GM12864 (cell line): ENCODE measurements at regions not wholly inside any gene's neighbourhood (a gene's known extent, or its start where the extent isn't known, plus 50 kb on each side); places are given as distances from the start of the nearest gene placed in this dataset.
"Not testable (repeated sequence)": the region's sequence is repeated elsewhere in the genome, so short reads cannot be mapped to it uniquely, and the experiment has no call there.

Experiments used
- DNase-seq: peaks from one replicate; pipeline ENCODE4 v3.0.0-alpha.2; 2011; ENCODE audit warnings: low read depth
- H3K4me3 ChIP-seq: 2 replicates; pipeline ENCODE4 v1.5.1; 2011; ENCODE audit warnings: mild to moderate bottlenecking, low read depth, low read length, control low read depth
- TF ChIP-seq, protein P1 (sequence below): IDR thresholded peaks from 2 replicates; pipeline ENCODE4 v1.5.1; 2011; ENCODE audit warnings: low read depth, mild to moderate bottlenecking, moderate library complexity, low read length, control low read depth, inconsistent platforms; ENCODE audit errors: missing control alignments

DNA sequence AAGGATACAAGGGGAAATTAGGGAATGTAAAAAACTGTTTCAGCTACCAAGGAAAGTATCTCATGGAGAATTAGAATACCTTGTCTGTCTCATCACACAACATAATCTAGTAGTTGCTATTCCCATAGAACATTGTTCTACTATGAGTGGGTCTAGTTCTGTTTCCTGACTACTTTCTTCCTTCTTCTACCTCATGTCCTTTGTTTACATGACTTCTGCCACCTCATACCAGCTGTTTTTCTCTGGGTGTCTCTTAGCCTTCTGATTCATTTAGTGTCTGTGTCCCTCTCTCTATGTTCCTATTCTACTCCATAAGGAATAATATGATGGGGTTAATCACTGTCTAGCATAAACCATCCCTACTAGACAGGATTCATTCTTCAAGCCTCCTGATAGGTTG is 887.3 kb downstream of the DIAPH3 start:
- no peak overlapping the region for H3K4me3 ChIP-seq
- DNase-seq: no peak
- TF ChIP-seq, protein P1, sequence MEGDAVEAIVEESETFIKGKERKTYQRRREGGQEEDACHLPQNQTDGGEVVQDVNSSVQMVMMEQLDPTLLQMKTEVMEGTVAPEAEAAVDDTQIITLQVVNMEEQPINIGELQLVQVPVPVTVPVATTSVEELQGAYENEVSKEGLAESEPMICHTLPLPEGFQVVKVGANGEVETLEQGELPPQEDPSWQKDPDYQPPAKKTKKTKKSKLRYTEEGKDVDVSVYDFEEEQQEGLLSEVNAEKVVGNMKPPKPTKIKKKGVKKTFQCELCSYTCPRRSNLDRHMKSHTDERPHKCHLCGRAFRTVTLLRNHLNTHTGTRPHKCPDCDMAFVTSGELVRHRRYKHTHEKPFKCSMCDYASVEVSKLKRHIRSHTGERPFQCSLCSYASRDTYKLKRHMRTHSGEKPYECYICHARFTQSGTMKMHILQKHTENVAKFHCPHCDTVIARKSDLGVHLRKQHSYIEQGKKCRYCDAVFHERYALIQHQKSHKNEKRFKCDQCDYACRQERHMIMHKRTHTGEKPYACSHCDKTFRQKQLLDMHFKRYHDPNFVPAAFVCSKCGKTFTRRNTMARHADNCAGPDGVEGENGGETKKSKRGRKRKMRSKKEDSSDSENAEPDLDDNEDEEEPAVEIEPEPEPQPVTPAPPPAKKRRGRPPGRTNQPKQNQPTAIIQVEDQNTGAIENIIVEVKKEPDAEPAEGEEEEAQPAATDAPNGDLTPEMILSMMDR: no peak

DNA sequence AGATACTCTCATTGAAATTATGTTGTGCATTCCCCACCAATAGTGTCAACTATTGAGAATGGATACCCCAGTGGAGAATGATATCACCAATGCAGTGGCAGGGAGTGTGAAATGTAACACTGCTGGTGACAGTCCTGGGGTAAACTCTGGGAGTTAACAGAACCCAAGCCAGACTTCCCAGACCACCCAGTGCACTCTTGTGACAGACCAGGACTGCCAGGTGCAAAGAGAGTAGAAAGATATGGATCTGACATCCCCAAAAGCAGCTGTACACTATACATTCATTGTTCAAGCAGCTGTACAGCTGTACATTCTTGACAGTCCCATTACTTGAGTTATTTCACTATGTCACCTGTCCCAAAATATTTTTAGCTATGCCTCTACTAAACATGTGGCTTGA is 886.6 kb downstream of the DIAPH3 start:
- H3K4me3 ChIP-seq: no peak overlapping the region
- DNase-seq: no peak
- TF ChIP-seq, protein P1: no peak

DNA sequence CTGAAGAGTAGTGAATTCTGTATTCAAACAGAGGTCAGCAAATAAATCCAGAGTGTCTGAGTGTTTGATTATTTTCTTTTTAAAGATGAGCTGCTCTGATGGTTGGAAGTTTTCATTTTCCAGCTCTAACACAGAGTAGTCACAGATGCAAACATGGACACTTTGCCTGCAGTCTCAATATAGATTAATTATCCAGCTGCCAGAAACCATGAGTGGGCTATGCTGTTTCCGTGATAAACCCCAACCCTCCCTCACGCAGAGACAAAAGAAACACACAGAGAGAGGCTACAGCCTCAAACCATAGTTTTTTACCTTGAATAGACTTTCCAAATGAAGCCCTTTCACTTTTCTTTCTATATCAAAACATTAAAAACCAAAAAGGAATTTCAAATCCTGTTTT is 884.7 kb downstream of the DIAPH3 start:
- no peak for DNase-seq
- TF ChIP-seq, protein P1: no peak
- H3K4me3 ChIP-seq: no peak overlapping the region

DNA sequence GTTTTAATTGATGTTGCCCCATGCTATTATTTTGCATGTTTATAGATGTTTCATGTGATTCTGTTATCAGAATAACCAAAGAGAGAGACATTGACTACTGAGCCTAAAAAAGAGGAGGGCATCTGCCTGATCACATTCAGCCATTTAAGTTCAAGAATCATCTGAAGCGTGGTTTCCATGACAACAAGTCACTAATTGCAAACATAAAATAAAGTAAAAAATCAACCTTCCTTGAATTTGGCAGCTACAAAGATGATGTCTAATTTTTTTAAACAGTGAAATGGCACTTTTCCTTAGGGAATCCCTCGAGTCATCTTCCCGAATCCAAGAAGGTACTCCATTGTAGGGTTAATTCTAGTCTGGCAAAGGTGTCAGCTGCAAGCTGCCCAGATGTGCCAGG is 884.2 kb downstream of the DIAPH3 start:
- TF ChIP-seq, protein P1: no peak
- no peak for DNase-seq
- H3K4me3 ChIP-seq: no peak overlapping the region

DNA sequence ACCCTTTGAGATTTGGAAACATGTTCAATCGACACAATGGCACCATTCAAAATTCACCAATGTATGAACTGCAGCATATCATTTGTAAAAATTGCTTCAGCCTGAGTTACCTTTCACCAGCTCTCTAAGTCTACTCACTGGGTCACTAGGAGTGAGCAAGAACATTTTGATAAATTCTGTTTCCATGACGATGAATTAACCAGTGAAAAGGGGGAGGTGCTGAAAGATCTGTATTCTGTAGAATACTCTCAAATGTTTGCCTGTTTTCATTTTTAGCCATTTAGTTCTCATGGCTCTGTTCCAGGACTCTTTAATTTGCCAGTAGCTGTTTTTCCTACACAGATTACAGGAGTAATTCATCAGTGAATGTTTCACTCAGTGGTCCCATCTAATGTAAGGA is 883.4 kb downstream of the DIAPH3 start:
- TF ChIP-seq, protein P1: no peak
- DNase-seq: no peak
- H3K4me3 ChIP-seq: no peak overlapping the region

DNA sequence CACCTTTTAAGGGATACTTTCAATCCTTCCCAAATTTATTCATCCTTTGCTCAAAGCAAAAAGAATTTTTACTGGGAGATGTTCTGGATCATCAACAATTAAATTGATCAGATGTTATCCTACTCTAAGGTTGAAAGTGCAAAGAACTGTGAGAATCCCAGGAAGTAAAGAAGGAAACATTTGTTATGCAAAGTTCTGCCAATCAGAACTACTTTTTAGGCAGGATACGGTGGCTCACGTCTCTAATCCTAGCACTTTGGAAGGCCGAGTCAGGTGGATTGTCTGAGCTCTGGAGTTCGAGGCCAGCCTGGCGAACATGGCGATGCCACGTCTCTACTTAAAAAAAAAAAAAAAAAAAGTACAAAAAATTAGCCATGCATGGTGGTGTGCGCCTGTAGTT is 882.3 kb downstream of the DIAPH3 start:
- no peak for DNase-seq
- TF ChIP-seq, protein P1: no peak

DNA sequence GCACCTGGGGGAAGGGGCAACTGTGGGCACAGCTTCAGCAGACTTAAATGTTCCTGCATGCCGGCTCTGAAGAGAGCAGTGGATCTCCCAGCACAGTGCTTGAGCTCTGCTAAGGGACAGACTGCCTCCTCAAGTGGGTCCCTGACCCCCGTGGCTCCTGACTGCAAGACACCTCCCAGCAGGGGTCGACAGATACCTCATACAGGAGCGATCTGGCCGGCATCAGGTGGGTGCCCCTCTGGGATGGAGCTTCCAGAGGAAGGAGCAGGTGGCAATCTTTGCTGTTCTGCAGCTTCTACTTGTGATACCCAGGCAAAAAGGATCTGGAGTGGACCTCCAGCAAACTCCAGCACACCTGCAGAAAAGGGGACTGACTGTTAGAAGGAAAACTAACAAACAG is 871.5 kb downstream of the DIAPH3 start:
- not testable (repeated sequence) for DNase-seq, H3K4me3 ChIP-seq

More for the DNA sequence above, 882.3 kb downstream of the DIAPH3 start:
- no peak overlapping the region for H3K4me3 ChIP-seq

DNA sequence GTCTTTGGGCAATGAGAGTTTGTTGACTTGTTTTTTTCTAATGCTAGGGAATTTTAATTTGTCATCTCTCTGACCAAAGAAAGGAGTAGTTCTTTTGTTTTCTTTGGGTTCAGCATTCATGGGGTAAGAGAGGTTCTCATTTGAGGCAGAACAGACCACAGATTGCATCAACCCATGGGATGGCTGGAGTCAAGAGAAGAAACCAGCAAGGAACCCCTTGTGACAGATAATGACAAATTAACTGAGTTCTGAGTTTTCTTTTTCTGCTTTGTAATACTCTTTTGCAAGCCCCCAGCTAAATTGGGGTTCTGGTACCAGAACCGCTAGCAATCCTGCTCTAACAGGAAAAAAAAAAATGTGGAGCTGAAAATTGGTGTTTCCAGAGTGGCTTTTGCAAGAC is 864.1 kb downstream of the DIAPH3 start:
- TF ChIP-seq, protein P1: no peak

More for the DNA sequence above, 864.1 kb downstream of the DIAPH3 start:
- no peak for DNase-seq
- H3K4me3 ChIP-seq: no peak overlapping the region
